HG03103 (cell line): ENCODE measurements at regions not wholly inside any gene's neighbourhood (a gene's known extent, or its start where the extent isn't known, plus 50 kb on each side); places are given as distances from the start of the nearest gene placed in this dataset.

Experiments
- ATAC-seq: cut with Tn5 transposase; IDR thresholded peaks from one replicate; pipeline ENCODE4 v1.9.1; 2021; ENCODE audit warnings: low read depth; ENCODE audit not compliant: unreplicated experiment

DNA sequence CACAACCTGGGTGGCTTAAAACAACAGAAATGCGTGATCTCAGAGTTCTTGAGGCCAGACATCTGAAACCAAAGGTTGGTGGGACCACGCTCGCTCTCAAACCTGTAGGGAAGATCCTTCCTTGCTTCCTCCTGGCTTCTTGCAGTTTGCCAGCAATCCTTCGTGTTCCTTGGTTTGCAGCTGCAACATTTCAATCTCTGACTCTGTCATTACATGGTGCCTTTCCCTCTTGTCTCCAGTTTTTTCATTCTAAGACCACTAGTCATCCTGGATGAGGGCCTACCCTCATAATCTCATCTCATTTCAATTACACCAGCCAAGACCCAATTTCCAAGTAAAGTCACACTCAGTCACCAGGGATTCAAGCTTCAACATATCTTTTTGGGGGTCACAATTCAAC lies 388.0 kb downstream of the GPM6A start:
- ATAC-seq: no peak

DNA sequence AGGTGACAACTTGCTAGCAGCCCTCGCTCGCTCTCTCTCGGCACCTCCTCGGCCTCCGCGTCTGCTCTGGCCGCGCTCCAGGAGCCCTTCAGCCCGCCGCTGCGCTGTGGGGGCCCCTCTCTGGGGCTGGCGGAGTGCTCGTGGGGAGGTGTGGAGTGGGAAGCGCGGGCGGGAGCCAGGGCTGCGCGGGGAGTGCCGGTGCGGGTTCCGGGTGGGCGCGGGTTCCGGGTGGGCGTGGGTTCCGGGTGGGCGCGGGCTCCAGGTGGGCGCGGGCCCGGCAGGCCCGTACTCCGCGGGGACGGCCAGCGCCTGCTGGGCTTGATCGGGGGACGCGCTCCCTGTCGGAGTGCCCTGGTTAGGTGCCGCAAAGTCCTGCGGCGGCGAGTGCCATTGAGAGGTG lies 384.3 kb downstream of the GPM6A start:
- ATAC-seq: no peak

GRCh38 chr4:175431694-175432093 lies 380.4 kb downstream of the GPM6A start:
- no peak for ATAC-seq

DNA sequence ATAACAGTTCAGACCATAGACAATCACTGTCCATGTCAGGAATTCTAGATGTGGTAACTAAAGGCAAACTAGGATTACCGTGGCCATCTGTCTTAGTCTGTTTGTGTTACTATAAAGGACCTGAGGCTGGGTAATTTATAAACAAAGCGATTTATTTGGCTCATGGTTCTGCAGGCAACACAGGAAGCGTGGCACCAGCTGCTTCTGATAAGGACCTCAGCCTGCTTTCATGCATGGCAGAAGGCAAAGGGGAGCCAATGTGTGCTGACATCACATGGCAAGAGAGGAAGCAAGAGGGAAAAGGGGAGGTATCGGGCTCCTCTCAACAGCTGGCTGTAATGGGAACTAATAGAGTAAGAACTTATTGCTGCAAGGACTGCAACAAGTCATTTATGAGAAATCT lies 376.7 kb downstream of the GPM6A start:
- no peak for ATAC-seq

DNA sequence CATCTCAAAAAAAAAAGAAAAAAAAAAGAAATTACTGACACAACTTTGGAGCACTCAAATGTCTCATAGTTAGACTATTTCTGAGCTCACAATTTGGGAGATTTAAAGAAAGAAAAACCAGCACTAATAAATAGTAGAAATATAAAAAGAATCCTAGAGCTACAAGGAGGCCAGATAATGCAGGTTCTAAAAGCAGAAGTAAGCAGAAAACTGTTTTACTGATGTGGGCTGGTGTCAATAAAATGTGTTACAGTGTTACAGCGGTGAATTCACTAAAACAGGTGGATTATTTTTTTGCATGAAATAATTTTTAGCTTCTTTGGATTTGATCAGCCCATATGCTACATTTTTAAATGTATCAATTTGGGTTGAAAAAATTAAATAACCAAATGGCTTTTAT lies 375.9 kb downstream of the GPM6A start:
- no peak for ATAC-seq

DNA sequence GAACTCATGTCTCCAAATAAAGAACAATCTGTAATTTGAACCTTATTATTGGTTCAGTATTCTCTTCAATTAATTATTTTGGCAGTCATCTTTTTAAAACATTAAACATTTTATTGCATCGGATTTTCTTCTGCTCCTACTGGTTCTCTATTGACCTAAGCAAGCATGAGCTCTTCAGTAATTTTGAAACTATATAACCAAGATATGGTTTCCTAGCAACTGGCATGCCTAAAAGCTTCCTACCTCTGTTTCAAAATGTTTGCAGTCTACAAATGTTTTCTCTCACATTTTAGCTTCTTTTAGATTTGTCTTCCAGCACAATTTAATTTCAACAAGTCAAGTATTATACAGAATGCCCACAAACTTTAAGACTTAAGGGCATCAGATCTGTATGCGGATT lies 371.3 kb downstream of the GPM6A start:
- no peak for ATAC-seq

DNA sequence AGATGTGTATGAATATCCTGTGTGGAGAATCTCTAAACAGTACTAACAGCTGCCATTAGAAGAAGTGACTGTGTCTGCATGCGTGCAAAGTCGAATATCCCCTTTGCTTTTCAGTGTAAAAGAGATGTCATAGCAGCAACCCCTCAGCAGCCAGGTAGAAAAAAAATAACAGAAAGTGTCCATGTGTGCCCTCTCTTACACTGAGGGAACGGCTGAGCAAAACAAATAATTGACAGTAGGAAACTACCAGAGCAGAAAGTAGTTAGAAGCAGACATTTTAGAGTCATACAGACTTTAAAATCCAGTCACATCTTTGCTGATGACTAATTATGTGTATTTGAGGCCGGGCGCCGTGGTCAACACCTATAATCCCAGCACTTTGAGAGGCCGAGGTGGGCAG lies 370.8 kb downstream of the GPM6A start:
- no peak for ATAC-seq

GRCh38 chr4:175443547-175443946 lies 368.5 kb downstream of the GPM6A start:
- no peak for ATAC-seq

DNA sequence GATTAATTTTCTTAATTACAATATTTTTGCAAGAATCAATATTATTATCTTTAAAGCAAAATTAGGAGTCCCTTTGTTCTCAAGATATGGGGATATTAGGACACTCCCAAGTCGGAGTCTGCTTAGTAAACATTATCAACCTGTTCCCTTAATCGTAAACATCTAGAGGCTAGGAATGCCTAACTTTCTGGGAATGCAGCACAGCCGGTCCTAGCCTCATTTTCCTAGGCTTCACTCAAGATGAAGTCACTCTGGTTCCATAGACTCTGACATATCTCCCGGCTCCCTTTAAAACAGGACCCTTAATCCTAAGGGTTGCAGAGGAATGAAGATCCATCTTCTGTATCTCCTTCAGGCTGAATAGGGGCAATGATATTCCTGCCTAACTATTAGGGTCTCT lies 367.6 kb downstream of the GPM6A start:
- ATAC-seq: no peak

GRCh38 chr4:175447016-175447415 lies 365.0 kb downstream of the GPM6A start:
- no peak for ATAC-seq

- no peak for ATAC-seq
Measured at GRCh38 chr4:175450446-175450845, 361.6 kb downstream of the GPM6A start.

- ATAC-seq: no peak
Measured at GRCh38 chr4:175451238-175451965, 360.7 kb downstream of the GPM6A start.

DNA sequence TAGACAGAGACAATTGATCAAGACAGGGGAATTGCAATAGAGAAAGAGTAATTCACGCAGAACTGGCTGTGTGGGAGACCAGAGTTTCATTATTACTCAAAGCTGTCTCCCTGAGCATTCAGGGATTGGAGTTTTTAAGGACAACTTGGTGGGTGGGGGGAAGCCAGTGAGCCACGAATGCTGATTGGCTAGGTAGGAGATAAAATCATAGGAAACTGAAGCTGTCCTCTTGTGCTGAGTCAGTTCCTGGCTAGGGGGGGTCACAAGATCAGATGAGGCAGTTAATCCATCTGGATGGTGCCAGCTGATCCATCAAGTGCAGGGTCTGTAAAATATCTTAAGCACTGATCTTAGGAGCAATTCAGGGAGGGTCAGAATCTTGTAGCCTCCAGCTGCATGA lies 358.6 kb downstream of the GPM6A start:
- ATAC-seq: no peak

GRCh38 chr4:175456131-175456530 lies 355.9 kb downstream of the GPM6A start:
- no peak for ATAC-seq

DNA sequence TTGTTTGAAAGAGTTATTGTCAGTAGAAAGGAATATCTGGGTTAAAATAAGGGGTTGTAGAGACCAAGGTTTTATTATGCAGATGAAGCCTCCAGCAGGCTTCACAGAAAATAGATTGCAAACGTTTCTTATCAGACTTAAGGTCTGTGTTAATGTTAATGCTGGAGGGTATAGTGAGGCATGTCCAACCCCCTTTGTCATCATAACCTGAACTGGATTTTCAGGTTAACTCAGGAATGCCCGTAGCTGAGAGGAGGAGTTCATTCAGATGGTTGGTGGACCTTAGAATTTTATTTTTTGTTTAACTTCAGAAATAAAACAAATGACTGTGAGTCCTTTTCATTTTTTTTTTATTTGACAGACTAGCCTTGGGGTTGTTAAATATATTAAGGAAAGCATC lies 354.1 kb downstream of the GPM6A start:
- no peak for ATAC-seq

GRCh38 chr4:175459571-175459970 lies 352.5 kb downstream of the GPM6A start:
- no peak for ATAC-seq

- no peak for ATAC-seq
Measured at GRCh38 chr4:175460414-175460813, 351.6 kb downstream of the GPM6A start.

DNA sequence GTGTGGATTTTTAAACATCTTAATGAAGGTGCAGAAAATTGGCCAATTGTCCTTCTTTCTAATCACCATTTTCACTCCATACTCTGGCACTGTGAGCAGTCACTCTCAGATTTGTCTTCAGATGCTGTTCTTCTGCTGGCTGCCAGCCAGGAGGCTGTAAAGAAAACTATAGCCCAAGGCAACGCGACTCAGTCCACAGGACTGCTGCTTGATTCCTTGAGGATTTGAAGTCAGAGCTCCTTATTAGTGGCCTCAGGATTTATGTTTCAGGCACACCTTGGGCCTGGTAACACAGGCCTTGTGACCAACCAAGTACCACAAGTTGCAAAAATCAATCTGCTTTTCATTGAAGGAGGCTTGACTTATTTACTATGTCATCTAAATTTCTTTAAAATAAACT lies 342.6 kb downstream of the GPM6A start:
- no peak for ATAC-seq

- ATAC-seq: no peak
Measured at GRCh38 chr4:175470131-175470530, 341.9 kb downstream of the GPM6A start.

DNA sequence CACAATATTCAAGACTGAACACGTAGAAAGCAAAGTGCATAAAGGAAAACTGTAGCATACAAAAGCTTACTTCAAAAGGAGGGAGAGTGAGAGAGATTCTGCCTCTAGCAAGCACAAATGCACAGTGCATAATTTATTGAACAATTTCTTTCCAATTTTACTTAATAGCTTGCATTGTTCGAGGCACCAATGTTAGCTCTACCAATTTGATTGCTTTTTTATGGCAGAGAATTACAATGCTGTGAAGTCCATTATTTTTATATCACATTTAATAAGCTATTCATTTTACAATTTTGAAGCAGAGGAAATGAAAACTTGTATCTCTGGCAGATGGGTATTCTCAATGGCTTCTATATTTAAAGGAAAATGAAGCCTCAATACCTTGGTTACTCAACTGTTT lies 331.7 kb downstream of the GPM6A start:
- ATAC-seq: no peak

GRCh38 chr4:175499735-175500352 lies 312.2 kb downstream of the GPM6A start:
- no peak for ATAC-seq

DNA sequence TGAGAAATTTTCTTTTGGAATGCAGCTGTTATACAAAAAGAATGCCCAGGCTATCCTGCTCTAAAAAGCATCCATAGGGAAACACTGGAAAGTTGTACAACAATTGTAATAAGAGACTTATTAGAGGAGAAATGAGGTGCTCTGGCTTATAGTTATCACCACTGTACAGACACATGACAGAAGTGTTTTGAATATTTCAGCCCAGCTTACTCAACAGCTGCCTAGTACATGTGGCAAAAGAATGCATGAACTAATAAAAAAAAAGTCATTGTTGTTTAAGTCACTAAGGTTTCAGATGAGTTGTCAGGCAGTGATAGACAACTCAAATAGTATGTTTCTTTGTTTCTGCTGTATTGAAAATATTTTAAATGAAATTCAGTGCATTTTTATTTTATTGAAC lies 307.7 kb downstream of the GPM6A start:
- no peak for ATAC-seq

DNA sequence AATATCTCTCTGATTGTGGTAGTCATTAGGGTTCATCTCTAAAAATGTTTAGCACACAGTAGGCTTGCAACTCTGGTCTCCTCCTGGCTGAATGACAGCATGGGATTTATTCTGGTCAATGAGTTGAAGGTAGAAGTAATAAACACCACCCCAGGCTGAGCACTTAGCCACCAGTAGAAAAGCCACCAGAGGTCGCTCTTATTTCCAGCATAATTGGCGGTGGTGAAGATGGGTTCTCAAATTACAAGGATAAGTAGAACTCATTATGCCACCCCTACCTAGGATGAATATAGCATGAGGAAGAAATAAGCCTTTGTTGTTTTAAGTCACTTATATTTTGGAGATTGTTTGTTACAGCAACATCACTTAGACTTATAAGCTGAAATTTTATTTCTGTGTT lies 302.7 kb downstream of the GPM6A start:
- no peak for ATAC-seq
